ENCODE measurements at regions not wholly inside any gene's neighbourhood (a gene's known extent, or its start where the extent isn't known, plus 50 kb on each side); places are given as distances from the start of the nearest gene placed in this dataset.

DNA sequence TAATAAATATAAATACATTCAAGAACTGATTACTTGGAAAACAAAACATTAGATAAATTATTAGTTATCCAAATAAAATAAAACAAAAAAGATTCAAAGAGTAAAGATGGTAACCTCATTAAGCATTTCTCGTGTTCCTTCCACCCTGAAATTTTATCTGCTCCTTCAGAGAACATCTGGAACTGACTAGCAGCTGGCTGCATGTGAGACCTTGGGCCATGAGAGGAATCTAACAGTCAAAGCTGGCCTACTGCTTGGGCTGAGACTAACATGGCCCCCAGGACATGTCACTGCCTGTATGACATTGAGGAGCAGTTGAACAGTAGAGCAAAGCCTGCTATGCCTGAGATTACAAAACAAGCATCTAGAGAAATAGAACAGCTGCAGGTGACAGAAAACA lies 208.5 kb upstream of the ZSWIM2 start:
- H3K4me2 ChIP-seq (ENCODE audit: control insufficient read depth, insufficient read depth) = no peak overlapping the region
- H3K4me1 ChIP-seq (ENCODE audit: control insufficient read depth, insufficient read depth, low read length) = no peaks in the 10 kb centered on the region
- H3K27ac ChIP-seq (ENCODE audit: control insufficient read depth, insufficient read depth) = no peak overlapping the region
- ATAC-seq = no peak
- ChIA-PET CTCF (no interaction called here), POLR2A (no interaction called here), SMC1A (ENCODE audit: uncharacterized antibody, unreplicated experiment) (interaction anchor here (0.9 to 1.1 kb wide), 2 partner anchors 27 to 259 kb away, joined by 3 read pairs; no protein-coding TSS in a partner anchor), RAD21 (ENCODE audit: unreplicated experiment) (interaction anchor here (0.6 kb wide), 1 partner anchor 321 kb away, joined by 3 read pairs; no protein-coding TSS in a partner anchor)
- no peaks in the 10 kb centered on the region for H3K9me3 ChIP-seq (replicated peaks; ENCODE audit: control insufficient read depth, insufficient read depth, low read length)
- no peaks in the 10 kb centered on the region for H3K79me2 ChIP-seq (ENCODE audit: control insufficient read depth, insufficient read depth, low read length)
- no peak overlapping the region for H2AFZ ChIP-seq (ENCODE audit: control insufficient read depth, low read depth, low read length)
- H3K9ac ChIP-seq (ENCODE audit: control insufficient read depth, insufficient read depth, low read length) = no peak overlapping the region
- in situ Hi-C loops (cut with MboI) (no loop called here), intact Hi-C loops (cut with micrococcal nuclease; ENCODE audit: unreplicated experiment) (loop anchor here (10.0 kb wide), 1 partner anchor 387 kb away; the partner anchor contains the start of gene CALCRL)
- no peaks in the 10 kb centered on the region for H3K36me3 ChIP-seq (ENCODE audit: control insufficient read depth in 2 of 2, insufficient read depth in 2 of 2, low read length in 1 of 2)
- H4K20me1 ChIP-seq (ENCODE audit: control insufficient read depth, insufficient read depth) = no peaks in the 10 kb centered on the region
- FAIRE-seq = no peak
- BruUV-seq (replicated peaks) = no TSS peak
- no peak for TF ChIP-seq TBL1XR1 (IDR thresholded peaks at IDR 0.05; ENCODE audit: low read depth, low read length)
- TF ChIP-seq JUNB (IDR thresholded peaks at IDR 0.05) = no peak
- TF ChIP-seq, protein P1, sequence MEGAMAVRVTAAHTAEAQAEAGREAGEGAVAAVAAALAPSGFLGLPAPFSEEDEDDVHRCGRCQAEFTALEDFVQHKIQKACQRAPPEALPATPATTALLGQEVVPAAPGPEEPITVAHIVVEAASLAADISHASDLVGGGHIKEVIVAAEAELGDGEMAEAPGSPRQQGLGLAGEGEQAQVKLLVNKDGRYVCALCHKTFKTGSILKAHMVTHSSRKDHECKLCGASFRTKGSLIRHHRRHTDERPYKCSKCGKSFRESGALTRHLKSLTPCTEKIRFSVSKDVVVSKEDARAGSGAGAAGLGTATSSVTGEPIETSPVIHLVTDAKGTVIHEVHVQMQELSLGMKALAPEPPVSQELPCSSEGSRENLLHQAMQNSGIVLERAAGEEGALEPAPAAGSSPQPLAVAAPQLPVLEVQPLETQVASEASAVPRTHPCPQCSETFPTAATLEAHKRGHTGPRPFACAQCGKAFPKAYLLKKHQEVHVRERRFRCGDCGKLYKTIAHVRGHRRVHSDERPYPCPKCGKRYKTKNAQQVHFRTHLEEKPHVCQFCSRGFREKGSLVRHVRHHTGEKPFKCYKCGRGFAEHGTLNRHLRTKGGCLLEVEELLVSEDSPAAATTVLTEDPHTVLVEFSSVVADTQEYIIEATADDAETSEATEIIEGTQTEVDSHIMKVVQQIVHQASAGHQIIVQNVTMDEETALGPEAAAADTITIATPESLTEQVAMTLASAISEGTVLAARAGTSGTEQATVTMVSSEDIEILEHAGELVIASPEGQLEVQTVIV (IDR thresholded peaks at IDR 0.05; ENCODE audit: borderline replicate concordance, partially characterized antibody) = no peak
- TF ChIP-seq CTCF (IDR thresholded peaks at IDR 0.05 in 2 of 3, conservative IDR thresholded peaks at IDR 0.05 in 1 of 3; ENCODE audit: control insufficient read depth in 2 of 3, extremely low read depth in 1 of 3, insufficient read depth in 1 of 3, low read depth in 3 of 3, low read length in 3 of 3) = no peak
- TF ChIP-seq FOXK2 (IDR thresholded peaks at IDR 0.05) = no peak
- TF ChIP-seq, protein P2, sequence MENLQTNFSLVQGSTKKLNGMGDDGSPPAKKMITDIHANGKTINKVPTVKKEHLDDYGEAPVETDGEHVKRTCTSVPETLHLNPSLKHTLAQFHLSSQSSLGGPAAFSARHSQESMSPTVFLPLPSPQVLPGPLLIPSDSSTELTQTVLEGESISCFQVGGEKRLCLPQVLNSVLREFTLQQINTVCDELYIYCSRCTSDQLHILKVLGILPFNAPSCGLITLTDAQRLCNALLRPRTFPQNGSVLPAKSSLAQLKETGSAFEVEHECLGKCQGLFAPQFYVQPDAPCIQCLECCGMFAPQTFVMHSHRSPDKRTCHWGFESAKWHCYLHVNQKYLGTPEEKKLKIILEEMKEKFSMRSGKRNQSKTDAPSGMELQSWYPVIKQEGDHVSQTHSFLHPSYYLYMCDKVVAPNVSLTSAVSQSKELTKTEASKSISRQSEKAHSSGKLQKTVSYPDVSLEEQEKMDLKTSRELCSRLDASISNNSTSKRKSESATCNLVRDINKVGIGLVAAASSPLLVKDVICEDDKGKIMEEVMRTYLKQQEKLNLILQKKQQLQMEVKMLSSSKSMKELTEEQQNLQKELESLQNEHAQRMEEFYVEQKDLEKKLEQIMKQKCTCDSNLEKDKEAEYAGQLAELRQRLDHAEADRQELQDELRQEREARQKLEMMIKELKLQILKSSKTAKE (IDR thresholded peaks at IDR 0.05; ENCODE audit: low read depth, poor library complexity, severe bottlenecking) = no peak
- TF ChIP-seq FOS (IDR thresholded peaks at IDR 0.05; ENCODE audit: borderline replicate concordance, extremely low read depth, insufficient read length) = no peak
- TF ChIP-seq DPF2 (IDR thresholded peaks at IDR 0.05) = no peak
- no peak for TF ChIP-seq MEF2B (IDR thresholded peaks at IDR 0.05; ENCODE audit: partially characterized antibody, poor library complexity, severe bottlenecking)
- TF ChIP-seq NFYB (IDR thresholded peaks at IDR 0.05; ENCODE audit: insufficient read depth, low read depth, low read length) = no peak
- TF ChIP-seq SMC3 (IDR thresholded peaks at IDR 0.05; ENCODE audit: borderline replicate concordance, low read length) = no peak
- no peak for TF ChIP-seq GATAD2B (conservative IDR thresholded peaks at IDR 0.05; ENCODE audit: low read depth)
- TF ChIP-seq GABPA (IDR thresholded peaks at IDR 0.05; ENCODE audit: low read depth) = no peak
- TF ChIP-seq KAT2A (conservative IDR thresholded peaks at IDR 0.05; ENCODE audit: control insufficient read depth, low read depth, low read length) = no peak
- no peak for DNase-seq (ENCODE audit: low read depth, low spot score)
- H3K4me3 ChIP-seq = no peak overlapping the region
- H3K27me3 ChIP-seq (replicated peaks in 1 of 2; ENCODE audit: control insufficient read depth in 2 of 2, insufficient read depth in 2 of 2, low read length in 1 of 2) = no peaks in the 10 kb centered on the region; a peak in 2 of 4 replicates
- WGBS (ENCODE audit: insufficient coverage, insufficient replicate concordance, low lambda C conversion rate, missing lambda C conversion rate) = 0% methylated on average over 1 of the region's 1 CpG

Measured in GM12878 (cell line).